H9 (cell line): ENCODE measurements at regions not wholly inside any gene's neighbourhood (a gene's known extent, or its start where the extent isn't known, plus 50 kb on each side); places are given as distances from the start of the nearest gene placed in this dataset.

Source experiments
- DNase-seq: peaks from one replicate; pipeline ENCODE4 v3.0.0-alpha.2; 2017
- H2AFZ ChIP-seq: one replicate; pipeline ENCODE4 v1.6.1; 2013; ENCODE audit warnings: mild to moderate bottlenecking, low read length, control low read depth, moderate library complexity
- H2AK5ac ChIP-seq: 2 replicates; pipeline ENCODE4 v1.6.1; 2013; ENCODE audit warnings: low read length, control low read depth, mixed read lengths; ENCODE audit not compliant: insufficient read length
- H2BK120ac ChIP-seq: one replicate; pipeline ENCODE4 v1.6.1; 2013; ENCODE audit warnings: low read depth, mild to moderate bottlenecking, low read length, control low read depth, inconsistent platforms; ENCODE audit not compliant: poor library complexity, severe bottlenecking
- H2BK12ac ChIP-seq: 2 replicates; pipeline ENCODE4 v1.6.1; 2013; ENCODE audit warnings: low read length, control low read depth, mixed read lengths, low read depth; ENCODE audit not compliant: insufficient read length
- H2BK15ac ChIP-seq: 2 replicates; pipeline ENCODE4 v1.6.1; 2013; ENCODE audit warnings: low read depth, low read length, control low read depth
- H2BK20ac ChIP-seq: one replicate; pipeline ENCODE4 v1.6.1; 2013; ENCODE audit warnings: low read depth, mild to moderate bottlenecking, low read length, control low read depth, inconsistent platforms; ENCODE audit not compliant: poor library complexity, severe bottlenecking
- H2BK5ac ChIP-seq: 2 replicates; pipeline ENCODE4 v1.6.1; 2013; ENCODE audit warnings: low read length, control low read depth, mixed read lengths; ENCODE audit not compliant: insufficient read length
- H3K14ac ChIP-seq: 2 replicates; pipeline ENCODE4 v1.6.1; 2013; ENCODE audit warnings: low read length, control low read depth; ENCODE audit not compliant: insufficient read depth
- H3K18ac ChIP-seq: 2 replicates; pipeline ENCODE4 v1.6.1; 2013; ENCODE audit warnings: low read depth, mild to moderate bottlenecking, mixed read lengths, low read length, control low read depth; ENCODE audit not compliant: insufficient read length
- H3K23ac ChIP-seq: 2 replicates; pipeline ENCODE4 v1.6.1; 2013; ENCODE audit warnings: low read length, control low read depth, mixed read lengths, low read depth; ENCODE audit not compliant: insufficient read length
- H3K23me2 ChIP-seq: 2 replicates; pipeline ENCODE4 v1.6.1; 2013; ENCODE audit warnings: low read depth, mild to moderate bottlenecking, mixed read lengths, low read length, control low read depth; ENCODE audit not compliant: insufficient read length, poor library complexity, severe bottlenecking
- H3K27ac ChIP-seq: 2 replicates; pipeline ENCODE4 v1.5.1; 2013; ENCODE audit warnings: low read length, control low read depth, mixed read lengths, low read depth; ENCODE audit not compliant: insufficient read length
- H3K27me3 ChIP-seq: 2 replicates; pipeline ENCODE4 v1.6.1; 2013; ENCODE audit warnings: low read length, control low read depth, inconsistent platforms; ENCODE audit not compliant: insufficient read depth
- H3K4ac ChIP-seq: 2 replicates; pipeline ENCODE4 v1.6.1; 2013; ENCODE audit warnings: low read depth, mild to moderate bottlenecking, control low read depth, inconsistent platforms, low read length, moderate library complexity
- H3K4me1 ChIP-seq: 2 replicates; pipeline ENCODE4 v1.6.1; 2013; ENCODE audit warnings: low read length, control low read depth, inconsistent platforms; ENCODE audit not compliant: insufficient read depth
- H3K4me2 ChIP-seq: 2 replicates; pipeline ENCODE4 v1.6.1; 2013; ENCODE audit warnings: low read length, control low read depth, mixed read lengths; ENCODE audit not compliant: insufficient read length, insufficient read depth
- H3K56ac ChIP-seq: 2 replicates; pipeline ENCODE4 v1.6.1; 2013; ENCODE audit warnings: low read depth, mild to moderate bottlenecking, mixed read lengths, low read length, control low read depth; ENCODE audit not compliant: insufficient read length
- H3K79me1 ChIP-seq: 2 replicates; pipeline ENCODE4 v1.6.1; 2013; ENCODE audit warnings: low read depth, mild to moderate bottlenecking, moderate library complexity, low read length, control low read depth, inconsistent platforms; ENCODE audit not compliant: insufficient read depth, poor library complexity, severe bottlenecking
- H3K79me2 ChIP-seq: 2 replicates; pipeline ENCODE4 v1.6.1; 2013; ENCODE audit warnings: low read length, control low read depth, inconsistent platforms; ENCODE audit not compliant: insufficient read depth
- H3K9ac ChIP-seq: 2 replicates; pipeline ENCODE4 v1.6.1; 2013; ENCODE audit warnings: low read length, control low read depth, mixed read lengths; ENCODE audit not compliant: insufficient read length; ENCODE audit errors: extremely low read depth
- H3K9me3 ChIP-seq: one replicate; pipeline ENCODE4 v1.6.1; 2013; ENCODE audit warnings: low read depth, low read length, inconsistent platforms; ENCODE audit not compliant: control insufficient read depth
- H3T11ph ChIP-seq: one replicate; pipeline ENCODE4 v1.6.1; 2013; ENCODE audit warnings: mild to moderate bottlenecking, low read length, control low read depth, inconsistent platforms
- H4K20me1 ChIP-seq: one replicate; pipeline ENCODE4 v1.6.1; 2013; ENCODE audit not compliant: control insufficient read depth, insufficient read length, insufficient read depth
- H4K5ac ChIP-seq: 2 replicates; pipeline ENCODE4 v1.6.1; 2013; ENCODE audit warnings: low read depth, mild to moderate bottlenecking, mixed read lengths, low read length, control low read depth; ENCODE audit not compliant: insufficient read length
- H4K8ac ChIP-seq: replicated peaks from 2 replicates; pipeline ENCODE4 v1.6.1; 2013; ENCODE audit warnings: low read length, control low read depth, mixed read lengths, low read depth; ENCODE audit not compliant: insufficient read length
- H4K91ac ChIP-seq: 2 replicates; pipeline ENCODE4 v1.6.1; 2013; ENCODE audit warnings: low read depth, mild to moderate bottlenecking, moderate library complexity, mixed read lengths, low read length, control low read depth; ENCODE audit not compliant: insufficient read length
- H3K27ac Mint-ChIP-seq, 3 experiments: 2 replicates in 2 of 3; 3 replicates in 1 of 3; pipeline ENCODE4 v1.8.0; 2020 to 2021; ENCODE audit warnings: mixed read lengths in 3 of 3, mild to moderate bottlenecking in 1 of 3, moderate library complexity in 1 of 3
- H3K27me3 Mint-ChIP-seq: 2 replicates; pipeline ENCODE4 v1.8.0; 2021; ENCODE audit warnings: low read depth, mild to moderate bottlenecking, moderate library complexity, mixed read lengths
- H3K36me3 Mint-ChIP-seq, 3 experiments: 2 replicates in 2 of 3; 3 replicates in 1 of 3; pipeline ENCODE4 v1.8.0; 2020 to 2021; ENCODE audit warnings: low read depth in 3 of 3, mixed read lengths in 3 of 3; ENCODE audit not compliant: insufficient read depth in 1 of 3
- H3K4me1 Mint-ChIP-seq, 2 experiments: 2 replicates each; pipeline ENCODE4 v1.8.0; 2020; ENCODE audit warnings: mixed read lengths in 2 of 2
- H3K4me3 Mint-ChIP-seq, 2 experiments: 2 replicates in 1 of 2; 3 replicates in 1 of 2; pipeline ENCODE4 v1.8.0; 2020 to 2021; ENCODE audit warnings: mild to moderate bottlenecking in 2 of 2, mixed read lengths in 2 of 2, moderate library complexity in 1 of 2
- H3K9me3 Mint-ChIP-seq, 2 experiments: 2 replicates in 1 of 2; 3 replicates in 1 of 2; pipeline ENCODE4 v1.8.0; 2020; ENCODE audit warnings: mild to moderate bottlenecking in 2 of 2, mixed read lengths in 2 of 2, moderate library complexity in 1 of 2
- WGBS: extraction: QIAGEN DNeasy Blood & Tissue Kit; methylation state at CpG from one replicate; pipeline ENCODE4 v1.1.7; 2013; ENCODE audit warnings: missing lambda C conversion rate, low lambda C conversion rate, mixed read lengths; ENCODE audit not compliant: insufficient read length; ENCODE audit errors: extremely low coverage; 5-methylcytosine and 5-hydroxymethylcytosine counted together
- TF ChIP-seq, protein P1 (sequence below): fragments of 200-600 bp; sonication (generic); conservative IDR thresholded peaks from 3 replicates; pipeline ENCODE4 v1.8.0; 2021; ENCODE audit warnings: antibody characterized with exemption, mild to moderate bottlenecking

DNA sequence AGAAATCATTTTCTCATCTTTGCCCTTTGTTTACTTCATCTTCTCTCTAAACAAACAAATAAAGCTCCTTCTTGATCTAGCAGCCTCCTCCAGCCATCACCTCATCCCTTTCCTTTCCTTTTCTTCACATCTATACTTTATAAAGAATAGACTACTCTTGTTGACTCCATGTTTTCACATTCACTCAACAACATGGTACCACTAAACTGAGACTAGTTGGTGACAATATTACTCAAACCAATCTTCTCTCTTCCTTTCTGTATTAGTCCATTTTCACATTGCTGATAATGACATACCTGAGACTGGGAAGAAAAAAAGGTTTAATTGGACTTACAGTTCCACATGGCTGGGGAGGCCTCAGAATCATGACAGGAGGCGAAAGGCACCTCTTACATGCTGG, 324.7 kb downstream of the SOX2 start:
- no CpG with 5 or more reads among the region's 1 CpG for WGBS

More for the DNA sequence above, 324.7 kb downstream of the SOX2 start:
- no peak overlapping the region for H2BK20ac ChIP-seq
- H3K23ac ChIP-seq, result no peak overlapping the region
- H3K27ac ChIP-seq, result no peak overlapping the region
- H3K23me2 ChIP-seq, result no peaks in the 10 kb centered on the region
- H2BK5ac ChIP-seq, result no peak overlapping the region
- H2BK12ac ChIP-seq, result no peak overlapping the region
- H3K9me3 ChIP-seq, result no peaks in the 10 kb centered on the region
- Mint-ChIP-seq H3K27ac (no peak overlapping the region; a peak in 1 of 7 replicates), H3K36me3 (peaks cover 0 to 9% (median 0%) of the 10 kb centered on the region in 3 experiments; a peak in 2 of 7 replicates), H3K4me3 (no peak overlapping the region), H3K9me3 (peaks cover 0 to 6% of the 10 kb centered on the region in 2 experiments; a peak in 2 of 5 replicates), H3K27me3 (no peaks in the 10 kb centered on the region), H3K4me1 (no peaks in the 10 kb centered on the region)
- TF ChIP-seq, protein P1, sequence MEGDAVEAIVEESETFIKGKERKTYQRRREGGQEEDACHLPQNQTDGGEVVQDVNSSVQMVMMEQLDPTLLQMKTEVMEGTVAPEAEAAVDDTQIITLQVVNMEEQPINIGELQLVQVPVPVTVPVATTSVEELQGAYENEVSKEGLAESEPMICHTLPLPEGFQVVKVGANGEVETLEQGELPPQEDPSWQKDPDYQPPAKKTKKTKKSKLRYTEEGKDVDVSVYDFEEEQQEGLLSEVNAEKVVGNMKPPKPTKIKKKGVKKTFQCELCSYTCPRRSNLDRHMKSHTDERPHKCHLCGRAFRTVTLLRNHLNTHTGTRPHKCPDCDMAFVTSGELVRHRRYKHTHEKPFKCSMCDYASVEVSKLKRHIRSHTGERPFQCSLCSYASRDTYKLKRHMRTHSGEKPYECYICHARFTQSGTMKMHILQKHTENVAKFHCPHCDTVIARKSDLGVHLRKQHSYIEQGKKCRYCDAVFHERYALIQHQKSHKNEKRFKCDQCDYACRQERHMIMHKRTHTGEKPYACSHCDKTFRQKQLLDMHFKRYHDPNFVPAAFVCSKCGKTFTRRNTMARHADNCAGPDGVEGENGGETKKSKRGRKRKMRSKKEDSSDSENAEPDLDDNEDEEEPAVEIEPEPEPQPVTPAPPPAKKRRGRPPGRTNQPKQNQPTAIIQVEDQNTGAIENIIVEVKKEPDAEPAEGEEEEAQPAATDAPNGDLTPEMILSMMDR, result no peak
- H3K4me2 ChIP-seq, result no peak overlapping the region
- no peak overlapping the region for H2BK15ac ChIP-seq
- H4K8ac ChIP-seq, result no peak overlapping the region
- no peak overlapping the region for H2AFZ ChIP-seq
- no peak overlapping the region for H3K14ac ChIP-seq
- H2AK5ac ChIP-seq, result no peak overlapping the region
- H3K79me1 ChIP-seq, result no peaks in the 10 kb centered on the region
- H3K4ac ChIP-seq, result no peak overlapping the region
- H4K20me1 ChIP-seq, result no peaks in the 10 kb centered on the region
- H3K9ac ChIP-seq, result no peak overlapping the region
- H4K91ac ChIP-seq, result no peak overlapping the region
- H2BK120ac ChIP-seq, result no peak overlapping the region
- no peak overlapping the region for H4K5ac ChIP-seq
- H3K4me1 ChIP-seq, result no peaks in the 10 kb centered on the region
- DNase-seq, result no peak
- no peak overlapping the region for H3T11ph ChIP-seq
- H3K79me2 ChIP-seq, result no peaks in the 10 kb centered on the region
- no peak overlapping the region for H3K56ac ChIP-seq
- H3K18ac ChIP-seq, result no peak overlapping the region
- H3K27me3 ChIP-seq, result no peaks in the 10 kb centered on the region
